Hematopoietic multipotent progenitor cell (in vitro differentiated cells): ENCODE measurements at regions not wholly inside any gene's neighbourhood (a gene's known extent, or its start where the extent isn't known, plus 50 kb on each side); places are given as distances from the start of the nearest gene placed in this dataset.

Source experiments
- DNase-seq, 3 donors: peaks; one replicate each; pipeline ENCODE4 v3.0.0-alpha.2; 2011 to 2015; ENCODE audit warnings: low read depth in 2 of 3, low spot score in 2 of 3

DNA sequence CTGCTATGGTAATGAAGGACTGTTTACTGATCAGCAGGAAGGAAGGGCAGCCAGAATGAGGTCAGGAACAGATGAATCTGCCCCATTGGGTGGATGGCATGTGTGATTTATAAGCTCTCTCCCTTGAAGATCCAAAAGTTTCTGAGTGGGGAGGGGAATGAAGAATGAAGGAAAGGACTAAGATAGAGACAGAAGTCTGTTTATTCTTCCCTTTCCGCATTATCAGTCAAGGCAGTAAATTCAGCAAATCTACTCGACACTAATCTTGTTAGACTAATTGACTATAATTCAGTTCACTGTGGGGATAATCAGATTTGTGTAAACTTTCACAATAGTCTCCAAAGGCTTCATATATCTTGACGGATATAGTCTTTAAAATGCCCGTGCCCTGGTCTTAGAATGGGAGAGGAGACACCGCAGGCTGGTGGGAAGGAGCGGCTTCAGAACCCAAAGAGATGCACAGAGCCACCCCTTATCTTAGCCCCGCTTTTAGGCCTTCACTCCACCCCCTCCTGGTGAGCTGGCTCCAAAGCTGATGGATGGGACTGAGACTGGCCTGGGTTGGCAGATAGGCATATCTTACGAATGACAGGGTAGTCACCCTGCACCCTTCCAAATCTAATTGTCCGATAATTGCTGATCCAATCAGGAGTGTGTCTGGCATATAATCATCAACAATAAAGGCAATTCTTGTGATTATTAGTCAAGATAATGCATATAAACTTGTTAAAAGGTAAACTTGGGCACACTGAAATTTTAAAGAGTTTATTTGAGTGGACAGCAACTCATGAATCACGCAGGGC, 76.0 kb upstream of the PPM1J start:
- no peak for DNase-seq

DNA sequence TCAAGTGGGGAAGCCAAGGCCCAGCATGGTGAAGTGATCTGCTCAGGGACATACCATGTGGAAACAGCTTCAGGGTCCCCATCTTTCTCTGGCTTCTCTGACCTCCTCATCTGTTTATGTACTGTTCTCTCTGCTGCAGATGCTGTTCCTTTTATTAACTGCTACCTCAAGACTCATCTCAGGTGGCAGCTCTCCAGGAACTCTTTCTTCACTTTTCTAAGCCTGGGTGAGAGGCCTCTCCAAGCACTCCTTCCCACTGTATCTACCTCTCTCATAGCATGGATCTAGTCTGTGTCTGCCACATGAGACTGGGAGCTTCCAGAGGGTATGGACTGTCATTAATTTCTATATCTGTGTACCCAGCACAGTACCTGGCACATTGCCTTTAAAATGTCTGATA, 73.4 kb upstream of the PPM1J start:
- no peak for DNase-seq

- DNase-seq, result no peak
Measured at GRCh38 chr1:112788054-112788453, 72.9 kb upstream of the PPM1J start.

DNA sequence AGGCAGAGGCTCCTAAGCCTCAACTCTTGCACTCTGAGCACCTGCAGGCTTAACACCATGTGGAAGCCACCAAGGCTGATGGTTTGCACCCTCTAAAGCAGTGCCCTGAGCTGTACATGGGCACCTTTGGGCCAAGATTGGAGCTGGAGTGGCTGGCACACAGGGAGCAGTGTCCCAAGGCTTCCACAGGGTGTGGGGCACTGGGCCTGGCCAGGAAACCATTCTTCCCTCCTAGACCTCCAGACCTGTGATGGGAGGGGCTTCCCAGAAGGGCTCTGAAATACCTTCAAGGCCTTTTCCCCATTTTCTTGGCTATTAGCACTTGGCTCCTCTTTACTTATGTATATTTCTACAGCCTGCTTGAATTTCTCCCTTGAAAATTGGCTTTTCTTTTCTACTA, 67.9 kb upstream of the PPM1J start:
- no peak for DNase-seq

- no peak for DNase-seq
Measured at GRCh38 chr1:112779665-112780526, 64.8 kb upstream of the PPM1J start.

- no peak for DNase-seq
Measured at GRCh38 chr1:112778137-112778536, 63.0 kb upstream of the PPM1J start.

DNA sequence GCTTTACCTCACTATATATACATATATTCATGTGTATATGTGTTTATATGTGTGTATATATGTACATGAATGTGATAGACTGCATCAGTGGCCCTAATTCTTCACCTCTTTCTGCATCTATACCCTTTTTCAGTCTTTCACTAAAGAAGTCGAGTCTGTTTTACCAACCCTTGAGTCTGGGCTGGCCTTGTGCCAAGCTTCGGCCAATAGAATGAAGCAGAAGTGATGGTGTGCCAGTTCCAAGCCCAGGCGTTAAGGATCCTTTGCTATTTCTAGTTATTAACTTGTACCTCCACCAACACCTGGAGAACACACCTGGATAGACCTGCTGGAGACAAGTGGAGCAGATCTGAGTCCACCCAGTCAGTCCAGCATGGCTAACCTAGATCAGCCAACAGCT, 61.6 kb upstream of the PPM1J start:
- no peak for DNase-seq

DNA sequence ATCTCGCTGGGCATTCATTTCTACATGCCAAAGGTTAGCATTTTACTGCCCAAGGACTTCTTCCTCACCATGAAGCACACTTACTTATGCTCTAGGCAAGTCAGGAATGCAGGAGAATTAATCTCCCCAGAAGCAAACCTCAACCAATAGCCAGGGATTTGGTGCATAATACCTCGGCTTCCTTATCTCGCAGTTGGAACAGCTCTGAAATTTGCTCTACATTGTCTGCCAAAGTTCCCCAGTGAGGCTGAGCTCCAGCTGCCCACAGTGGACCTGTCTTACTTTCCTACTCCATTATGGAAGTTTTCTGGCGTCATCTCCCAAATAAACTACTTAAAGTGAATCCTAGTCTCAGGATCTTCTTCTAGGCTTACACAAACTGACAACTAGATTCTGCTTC, 57.6 kb upstream of the PPM1J start:
- no peak for DNase-seq

- DNase-seq, result no peak
Measured at GRCh38 chr1:112770724-112771123, 55.6 kb upstream of the PPM1J start.

DNA sequence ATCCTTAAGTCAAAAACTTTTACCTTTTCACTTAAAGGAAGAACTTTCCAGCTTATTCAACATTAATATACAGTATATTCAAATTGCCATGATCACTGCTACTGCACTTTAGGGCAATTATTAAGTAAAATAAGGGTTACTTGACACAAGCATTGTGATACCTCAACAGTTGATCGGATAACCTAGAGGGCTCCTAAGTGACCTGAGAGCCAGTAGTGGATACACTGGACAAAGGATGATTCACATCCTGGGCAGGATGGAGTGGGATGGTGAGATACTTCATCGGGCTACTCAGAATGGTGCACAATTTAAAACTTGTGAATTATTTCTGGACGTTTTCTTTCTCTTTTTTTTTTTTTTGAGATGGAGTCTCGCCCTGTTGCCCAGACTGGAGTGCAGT, 54.5 kb upstream of the PPM1J start:
- DNase-seq, result no peak

- DNase-seq, result no peak
Measured at GRCh38 chr1:112767646-112768045, 52.5 kb upstream of the PPM1J start.
